Common myeloid progenitor, CD34-positive (primary cell): ENCODE measurements at regions not wholly inside any gene's neighbourhood (a gene's known extent, or its start where the extent isn't known, plus 50 kb on each side); places are given as distances from the start of the nearest gene placed in this dataset.

Source experiments
- CTCF ChIA-PET: fragments of 350-600 bp; sonication (Branson Sonifier 250); formaldehyde crosslinking; loops from one replicate; lab custom pipeline; 2021; ENCODE audit warnings: antibody characterized with exemption; lab: Charles Lee
- POLR2A ChIA-PET: fragments of 350-600 bp; sonication (Branson Sonifier 250); formaldehyde crosslinking; loops from one replicate; lab custom pipeline; 2021; ENCODE audit warnings: antibody characterized with exemption; lab: Charles Lee
- DNase-seq, 3 donors: peaks; one replicate each; pipeline versions ENCODE4 v3.0.0 to v3.0.0-alpha.2; 2013
- H3K27ac ChIP-seq, 2 experiments: 1 replicate in 1 of 2; 2 replicates in 1 of 2; pipeline ENCODE4 v1.7.0; 2013; ENCODE audit warnings: inconsistent platforms in 2 of 2, low read length in 2 of 2, mild to moderate bottlenecking in 2 of 2, low read depth in 1 of 2, moderate library complexity in 1 of 2; ENCODE audit not compliant: severe bottlenecking in 2 of 2, insufficient read depth in 1 of 2, poor library complexity in 1 of 2
- H3K27me3 ChIP-seq, 5 experiments: replicated peaks in 2 of 5; 1 replicate in 3 of 5; 2 replicates in 2 of 5; pipeline versions ENCODE4 v1.6.1 to v1.7.0; 2013; ENCODE audit warnings: low read length in 4 of 5, mild to moderate bottlenecking in 2 of 5, moderate library complexity in 2 of 5, inconsistent platforms in 1 of 5; ENCODE audit not compliant: insufficient read depth in 5 of 5, control insufficient read depth in 4 of 5
- H3K36me3 ChIP-seq, 4 experiments: 1 replicate in 2 of 4; 2 replicates in 2 of 4; pipeline versions ENCODE4 v1.6.1 to v1.7.0; 2013; ENCODE audit warnings: low read length in 3 of 4, control low read depth in 1 of 4, mild to moderate bottlenecking in 1 of 4; ENCODE audit not compliant: control insufficient read depth in 4 of 4, insufficient read depth in 4 of 4
- H3K4me1 ChIP-seq, 4 experiments: 1 replicate in 3 of 4; 2 replicates in 1 of 4; pipeline versions ENCODE4 v1.6.1 to v1.7.1; 2013; ENCODE audit warnings: low read length in 3 of 4, mild to moderate bottlenecking in 3 of 4, control low read depth in 1 of 4, inconsistent platforms in 1 of 4, moderate library complexity in 1 of 4; ENCODE audit not compliant: control insufficient read depth in 4 of 4, insufficient read depth in 4 of 4; ENCODE audit errors: control extremely low read depth in 1 of 4
- H3K4me3 ChIP-seq, 7 experiments: 1 replicate in 4 of 7; 2 replicates in 3 of 7; pipeline versions ENCODE4 v1.5.1 to v1.7.0; 2013; ENCODE audit warnings: mild to moderate bottlenecking in 7 of 7, low read length in 6 of 7, moderate library complexity in 6 of 7, inconsistent platforms in 2 of 7, low read depth in 2 of 7, control low read depth in 1 of 7; ENCODE audit not compliant: insufficient read depth in 4 of 7, control insufficient read depth in 1 of 7; ENCODE audit errors: extremely low read depth in 1 of 7
- H3K9me3 ChIP-seq, 5 experiments: 1 replicate in 4 of 5; 2 replicates in 1 of 5; pipeline versions ENCODE4 v1.6.1 to v1.7.1; 2013; ENCODE audit warnings: low read length in 4 of 5, mild to moderate bottlenecking in 2 of 5, inconsistent platforms in 1 of 5, low read depth in 1 of 5, moderate library complexity in 1 of 5; ENCODE audit not compliant: control insufficient read depth in 4 of 5, insufficient read depth in 2 of 5; ENCODE audit errors: control extremely low read depth in 1 of 5
- WGBS: methylation state at CpG from one replicate; pipeline ENCODE4 v1.1.5; 2013; ENCODE audit not compliant: insufficient coverage; 5-methylcytosine and 5-hydroxymethylcytosine counted together

DNA sequence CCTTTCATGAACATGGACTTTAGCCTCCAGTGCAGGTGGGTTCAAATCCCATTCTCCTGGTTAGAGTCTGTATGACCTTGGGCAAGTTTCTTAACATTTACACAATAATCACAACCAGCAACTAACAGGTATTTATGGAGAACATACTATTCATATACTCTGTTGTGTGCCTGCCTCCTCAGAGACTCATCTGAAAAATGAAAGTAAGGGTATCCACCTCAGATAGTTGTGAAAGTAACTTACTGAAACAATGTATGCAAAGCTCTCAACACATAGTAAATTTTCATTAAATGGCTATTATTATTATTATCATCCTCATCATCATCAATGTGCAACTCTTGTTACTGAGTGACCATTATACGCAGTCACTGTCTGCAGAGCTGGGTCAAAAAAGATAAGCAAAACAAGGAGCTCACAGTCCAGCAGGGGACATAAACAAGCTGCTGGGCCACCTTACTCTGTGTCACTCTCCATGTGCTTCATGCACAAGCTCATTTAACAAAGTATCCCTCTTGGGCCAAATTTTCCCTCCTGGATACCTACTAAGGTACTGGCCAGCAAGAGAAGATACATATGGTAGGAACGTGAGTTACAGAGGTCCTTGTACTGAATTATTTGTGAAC, 70.9 kb upstream of the FNDC3A start:
- Histone ChIP-seq H3K4me3 (no peak overlapping the region), H3K36me3 (no peaks in the 10 kb centered on the region), H3K27ac (no peak overlapping the region), H3K27me3 (no peaks in the 10 kb centered on the region), H3K9me3 (peaks cover 0 to 3% (median 0%) of the 10 kb centered on the region in 5 experiments), H3K4me1 (peaks cover 0 to 3% (median 0%) of the 10 kb centered on the region in 4 experiments)
- DNase-seq: no peak
- 100% methylated on average over 1 of the region's 2 CpGs for WGBS
- ChIA-PET POLR2A (no interaction called here), CTCF (interaction anchor here (0.8 kb wide), 1 partner anchor 11 kb away, joined by 3 read pairs; no protein-coding TSS in a partner anchor)

DNA sequence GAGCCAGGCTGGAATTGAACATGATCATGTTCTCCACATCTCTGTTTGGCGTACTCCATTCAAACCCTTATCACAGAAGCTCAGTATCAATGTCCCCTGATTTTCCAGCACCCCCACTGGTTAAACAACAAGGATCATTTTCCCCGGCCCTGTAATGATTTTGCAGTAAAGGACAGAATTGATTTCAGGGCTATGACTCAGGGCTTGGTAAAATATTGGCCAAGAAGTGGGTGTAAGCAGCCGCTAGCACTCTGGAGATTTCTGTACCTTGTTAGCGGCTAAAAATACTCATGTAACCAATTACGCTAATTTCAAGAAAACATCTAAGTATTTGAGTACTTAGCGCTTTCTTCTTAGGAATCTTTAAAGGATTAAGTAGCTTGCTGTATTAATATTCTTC, 69.5 kb upstream of the FNDC3A start:
- DNase-seq: no peak
- POLR2A ChIA-PET: no interaction called here
- WGBS: 100% methylated on average over 1 of the region's 6 CpGs
- no peaks in the 10 kb centered on the region for H3K27me3 ChIP-seq
- peaks cover 0 to 3% (median 0%) of the 10 kb centered on the region in 5 experiments for H3K9me3 ChIP-seq
- no peaks in the 10 kb centered on the region for H3K36me3 ChIP-seq
- no peak overlapping the region for H3K27ac ChIP-seq
- CTCF ChIA-PET: interaction anchor here (0.6 kb wide), 1 partner anchor 10 kb away, joined by 3 read pairs; no protein-coding TSS in a partner anchor
- H3K4me1 ChIP-seq: peaks cover 0 to 3% (median 0%) of the 10 kb centered on the region in 4 experiments
- no peak overlapping the region for H3K4me3 ChIP-seq

DNA sequence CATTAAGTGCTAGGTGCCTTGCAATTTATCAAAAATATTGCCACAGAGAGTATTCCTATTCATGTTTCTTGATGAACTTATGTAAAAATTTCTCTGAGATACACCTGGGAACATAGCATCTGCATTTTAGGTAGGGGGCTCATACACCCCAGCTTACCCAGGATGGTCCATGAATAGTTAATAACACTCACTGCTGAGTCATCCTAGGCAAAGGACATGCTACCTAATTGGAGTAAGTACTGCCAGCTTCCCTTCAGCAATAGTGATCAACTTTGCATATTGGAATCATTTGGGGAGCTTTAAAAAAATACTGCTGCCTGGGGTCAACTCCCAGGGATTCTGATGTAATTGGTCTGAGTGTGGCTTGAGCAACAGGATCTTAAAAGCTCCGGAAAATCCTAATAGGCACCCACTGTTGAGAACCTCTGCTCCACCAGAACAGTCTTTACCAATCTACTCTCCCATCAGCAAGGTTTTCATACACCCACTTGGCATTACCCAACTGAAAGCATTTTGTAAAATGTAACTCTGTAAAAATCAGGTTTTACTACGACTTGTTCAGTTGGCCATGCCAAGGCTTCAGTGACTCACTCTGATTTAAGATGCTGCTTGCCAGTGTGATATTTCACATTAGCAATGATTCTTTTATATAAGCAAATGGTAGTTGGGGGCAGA, 67.2 kb upstream of the FNDC3A start:
- no peaks in the 10 kb centered on the region for H3K4me1 ChIP-seq
- CTCF ChIA-PET: no interaction called here
- H3K27ac ChIP-seq: no peak overlapping the region
- WGBS: 90% methylated on average over 2 of the region's 2 CpGs
- POLR2A ChIA-PET: no interaction called here
- H3K9me3 ChIP-seq: no peaks in the 10 kb centered on the region
- no peaks in the 10 kb centered on the region for H3K27me3 ChIP-seq
- H3K4me3 ChIP-seq: no peak overlapping the region
- H3K36me3 ChIP-seq: no peaks in the 10 kb centered on the region
- DNase-seq: no peak

DNA sequence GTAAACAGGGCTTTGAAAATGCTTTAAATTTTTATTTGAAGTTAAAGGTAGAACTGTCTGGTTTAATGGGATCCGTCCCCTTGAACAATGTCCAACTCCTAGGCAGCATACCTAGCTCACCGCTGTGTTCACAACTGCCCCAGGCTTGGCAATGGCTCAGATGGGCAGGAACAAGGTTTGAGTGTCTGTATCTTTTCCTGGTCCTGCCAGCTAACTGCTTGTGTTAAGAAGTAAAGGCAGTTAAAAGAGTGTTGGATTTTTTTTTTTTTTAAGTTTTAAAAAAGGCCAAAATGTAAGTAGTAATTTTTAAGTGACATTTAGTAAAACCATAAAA, 66.7 kb upstream of the FNDC3A start:
- no peak overlapping the region for H3K27ac ChIP-seq

DNA sequence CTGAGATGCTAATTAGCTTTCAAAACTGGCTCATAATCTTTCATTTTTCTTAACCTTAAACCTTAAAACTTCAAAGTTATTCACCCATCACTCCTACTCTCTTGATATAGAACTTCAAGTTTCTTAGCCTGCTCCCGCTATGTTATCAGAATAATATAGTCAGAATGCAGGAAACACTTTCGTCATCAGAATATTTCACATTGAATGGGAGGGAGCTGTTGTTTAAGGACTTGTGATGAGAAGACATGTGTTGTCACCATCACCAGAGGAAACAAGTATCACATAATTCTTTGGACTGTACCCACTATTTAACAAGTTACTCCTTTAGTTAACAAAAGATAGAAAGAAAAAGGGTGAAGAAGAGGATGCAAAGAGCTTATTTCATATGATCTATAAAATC, 65.0 kb upstream of the FNDC3A start:
- no peak overlapping the region for H3K27ac ChIP-seq
- WGBS: no CpG with 5 or more reads among the region's 2 CpGs
- ChIA-PET POLR2A (no interaction called here), CTCF (interaction anchor here (0.6 kb wide), 1 partner anchor 778 kb away, joined by 4 read pairs; no protein-coding TSS in a partner anchor)
- H3K9me3 ChIP-seq: no peaks in the 10 kb centered on the region
- no peaks in the 10 kb centered on the region for H3K27me3 ChIP-seq
- H3K4me3 ChIP-seq: no peak overlapping the region
- DNase-seq: no peak
- no peaks in the 10 kb centered on the region for H3K4me1 ChIP-seq
- no peaks in the 10 kb centered on the region for H3K36me3 ChIP-seq

More for the DNA sequence above, 66.7 kb upstream of the FNDC3A start:
- ChIA-PET CTCF (no interaction called here), POLR2A (no interaction called here)
- 80% methylated on average over 1 of the region's 2 CpGs for WGBS
- Histone ChIP-seq H3K36me3 (no peaks in the 10 kb centered on the region), H3K9me3 (no peaks in the 10 kb centered on the region), H3K4me1 (no peaks in the 10 kb centered on the region), H3K4me3 (no peak overlapping the region), H3K27me3 (no peaks in the 10 kb centered on the region)
- no peak for DNase-seq

DNA sequence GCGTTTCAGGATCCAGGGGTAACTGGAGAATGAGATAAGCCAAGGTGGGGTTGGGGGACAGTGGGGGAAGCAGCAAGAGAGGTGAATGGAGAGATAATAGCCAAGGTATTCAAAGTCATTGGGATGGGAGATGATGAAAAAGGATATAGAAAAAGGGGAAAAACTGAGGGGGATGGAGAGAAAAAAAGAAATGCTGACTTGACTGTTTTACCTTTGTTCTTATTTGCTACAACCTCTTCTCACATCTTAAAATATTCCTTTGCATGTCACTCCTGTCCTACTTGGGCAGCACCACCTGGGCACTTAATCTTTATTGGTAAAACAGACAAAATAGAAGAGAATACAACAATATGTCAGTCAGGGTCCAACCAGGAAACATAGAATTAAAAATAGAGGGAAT, 56.0 kb upstream of the FNDC3A start:
- DNase-seq: no peak
- H3K36me3 ChIP-seq: no peaks in the 10 kb centered on the region
- H3K27ac ChIP-seq: no peak overlapping the region
- H3K27me3 ChIP-seq: no peaks in the 10 kb centered on the region
- no peaks in the 10 kb centered on the region for H3K9me3 ChIP-seq
- no peak overlapping the region for H3K4me3 ChIP-seq
- peaks cover 0 to 2% (median 0%) of the 10 kb centered on the region in 4 experiments for H3K4me1 ChIP-seq
- WGBS: no CpG with 5 or more reads among the region's 1 CpG
- ChIA-PET POLR2A (no interaction called here), CTCF (no interaction called here)

DNA sequence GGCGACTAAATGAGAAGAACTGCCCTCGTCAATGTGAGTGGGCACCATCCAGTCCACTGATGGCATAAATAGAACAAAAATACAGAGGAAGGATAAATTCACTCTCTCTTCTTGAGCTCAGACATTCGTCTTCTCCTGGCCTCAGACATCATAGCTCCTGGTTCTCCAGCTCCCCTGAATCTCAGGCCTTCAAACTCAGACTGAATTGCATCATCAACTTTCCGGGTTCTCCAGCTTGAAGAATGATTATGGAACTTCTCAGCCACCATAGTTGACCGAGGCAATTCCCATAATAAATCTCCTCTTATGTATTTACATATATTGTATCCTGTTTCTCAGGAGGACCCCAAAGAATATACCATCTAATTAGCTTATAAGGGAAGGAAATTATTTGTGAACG, 55.0 kb upstream of the FNDC3A start:
- WGBS: 96% methylated on average over 4 of the region's 6 CpGs
- ChIA-PET POLR2A (no interaction called here), CTCF (interaction anchor here (1.1 kb wide), 1 partner anchor 46 kb away, joined by 3 read pairs; no protein-coding TSS in a partner anchor)
- H3K36me3 ChIP-seq: no peaks in the 10 kb centered on the region
- DNase-seq: no peak
- H3K27ac ChIP-seq: no peak overlapping the region
- H3K9me3 ChIP-seq: no peaks in the 10 kb centered on the region
- H3K4me1 ChIP-seq: peaks cover 0 to 2% (median 0%) of the 10 kb centered on the region in 4 experiments
- H3K4me3 ChIP-seq: no peak overlapping the region
- H3K27me3 ChIP-seq: no peaks in the 10 kb centered on the region
